ENCODE measurements at regions not wholly inside any gene's neighbourhood (a gene's known extent, or its start where the extent isn't known, plus 50 kb on each side); places are given as distances from the start of the nearest gene placed in this dataset.

DNA sequence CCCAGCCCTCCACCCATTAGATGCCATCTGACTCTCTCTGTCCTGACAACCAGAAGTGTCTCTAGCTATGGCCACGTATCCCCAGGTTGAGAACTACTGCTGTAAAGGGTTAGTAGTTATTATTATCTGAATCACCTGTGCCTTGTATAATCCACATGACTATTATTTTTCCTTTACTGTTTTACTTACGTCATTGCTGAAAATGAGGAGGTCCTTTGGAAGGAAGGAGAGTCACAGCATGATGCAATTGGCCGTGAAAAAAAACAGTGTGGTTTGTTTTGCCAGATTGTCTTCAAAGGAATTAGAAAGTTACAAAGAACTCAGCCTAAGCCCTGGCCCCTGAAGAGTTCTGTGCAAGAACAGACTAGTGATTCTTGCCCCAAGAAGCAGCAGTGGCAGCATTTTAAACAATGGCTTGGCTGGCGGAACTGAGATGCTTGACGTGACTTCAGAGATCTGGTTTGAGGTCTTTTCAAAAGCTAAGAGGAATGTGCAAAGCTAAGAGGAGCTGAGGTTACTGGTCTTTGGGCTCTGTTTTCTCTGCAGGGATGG lies 413.3 kb upstream of the EEF2KMT start (continued):
- TF ChIP-seq, protein P1, sequence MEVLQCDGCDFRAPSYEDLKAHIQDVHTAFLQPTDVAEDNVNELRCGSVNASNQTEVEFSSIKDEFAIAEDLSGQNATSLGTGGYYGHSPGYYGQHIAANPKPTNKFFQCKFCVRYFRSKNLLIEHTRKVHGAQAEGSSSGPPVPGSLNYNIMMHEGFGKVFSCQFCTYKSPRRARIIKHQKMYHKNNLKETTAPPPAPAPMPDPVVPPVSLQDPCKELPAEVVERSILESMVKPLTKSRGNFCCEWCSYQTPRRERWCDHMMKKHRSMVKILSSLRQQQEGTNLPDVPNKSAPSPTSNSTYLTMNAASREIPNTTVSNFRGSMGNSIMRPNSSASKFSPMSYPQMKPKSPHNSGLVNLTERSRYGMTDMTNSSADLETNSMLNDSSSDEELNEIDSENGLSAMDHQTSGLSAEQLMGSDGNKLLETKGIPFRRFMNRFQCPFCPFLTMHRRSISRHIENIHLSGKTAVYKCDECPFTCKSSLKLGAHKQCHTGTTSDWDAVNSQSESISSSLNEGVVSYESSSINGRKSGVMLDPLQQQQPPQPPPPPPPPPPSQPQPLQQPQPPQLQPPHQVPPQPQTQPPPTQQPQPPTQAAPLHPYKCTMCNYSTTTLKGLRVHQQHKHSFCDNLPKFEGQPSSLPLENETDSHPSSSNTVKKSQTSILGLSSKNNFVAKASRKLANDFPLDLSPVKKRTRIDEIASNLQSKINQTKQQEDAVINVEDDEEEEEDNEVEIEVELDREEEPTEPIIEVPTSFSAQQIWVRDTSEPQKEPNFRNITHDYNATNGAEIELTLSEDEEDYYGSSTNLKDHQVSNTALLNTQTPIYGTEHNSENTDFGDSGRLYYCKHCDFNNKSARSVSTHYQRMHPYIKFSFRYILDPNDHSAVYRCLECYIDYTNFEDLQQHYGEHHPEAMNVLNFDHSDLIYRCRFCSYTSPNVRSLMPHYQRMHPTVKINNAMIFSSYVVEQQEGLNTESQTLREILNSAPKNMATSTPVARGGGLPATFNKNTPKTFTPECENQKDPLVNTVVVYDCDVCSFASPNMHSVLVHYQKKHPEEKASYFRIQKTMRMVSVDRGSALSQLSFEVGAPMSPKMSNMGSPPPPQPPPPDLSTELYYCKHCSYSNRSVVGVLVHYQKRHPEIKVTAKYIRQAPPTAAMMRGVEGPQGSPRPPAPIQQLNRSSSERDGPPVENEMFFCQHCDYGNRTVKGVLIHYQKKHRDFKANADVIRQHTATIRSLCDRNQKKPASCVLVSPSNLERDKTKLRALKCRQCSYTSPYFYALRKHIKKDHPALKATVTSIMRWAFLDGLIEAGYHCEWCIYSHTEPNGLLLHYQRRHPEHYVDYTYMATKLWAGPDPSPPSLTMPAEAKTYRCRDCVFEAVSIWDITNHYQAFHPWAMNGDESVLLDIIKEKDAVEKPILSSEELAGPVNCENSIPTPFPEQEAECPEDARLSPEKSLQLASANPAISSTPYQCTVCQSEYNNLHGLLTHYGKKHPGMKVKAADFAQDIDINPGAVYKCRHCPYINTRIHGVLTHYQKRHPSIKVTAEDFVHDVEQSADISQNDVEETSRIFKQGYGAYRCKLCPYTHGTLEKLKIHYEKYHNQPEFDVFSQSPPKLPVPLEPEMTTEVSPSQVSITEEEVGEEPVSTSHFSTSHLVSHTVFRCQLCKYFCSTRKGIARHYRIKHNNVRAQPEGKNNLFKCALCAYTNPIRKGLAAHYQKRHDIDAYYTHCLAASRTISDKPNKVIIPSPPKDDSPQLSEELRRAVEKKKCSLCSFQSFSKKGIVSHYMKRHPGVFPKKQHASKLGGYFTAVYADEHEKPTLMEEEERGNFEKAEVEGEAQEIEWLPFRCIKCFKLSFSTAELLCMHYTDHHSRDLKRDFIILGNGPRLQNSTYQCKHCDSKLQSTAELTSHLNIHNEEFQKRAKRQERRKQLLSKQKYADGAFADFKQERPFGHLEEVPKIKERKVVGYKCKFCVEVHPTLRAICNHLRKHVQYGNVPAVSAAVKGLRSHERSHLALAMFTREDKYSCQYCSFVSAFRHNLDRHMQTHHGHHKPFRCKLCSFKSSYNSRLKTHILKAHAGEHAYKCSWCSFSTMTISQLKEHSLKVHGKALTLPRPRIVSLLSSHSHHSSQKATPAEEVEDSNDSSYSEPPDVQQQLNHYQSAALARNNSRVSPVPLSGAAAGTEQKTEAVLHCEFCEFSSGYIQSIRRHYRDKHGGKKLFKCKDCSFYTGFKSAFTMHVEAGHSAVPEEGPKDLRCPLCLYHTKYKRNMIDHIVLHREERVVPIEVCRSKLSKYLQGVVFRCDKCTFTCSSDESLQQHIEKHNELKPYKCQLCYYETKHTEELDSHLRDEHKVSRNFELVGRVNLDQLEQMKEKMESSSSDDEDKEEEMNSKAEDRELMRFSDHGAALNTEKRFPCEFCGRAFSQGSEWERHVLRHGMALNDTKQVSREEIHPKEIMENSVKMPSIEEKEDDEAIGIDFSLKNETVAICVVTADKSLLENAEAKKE (CRISPR knock-in tag; IDR thresholded peaks at IDR 0.05), result no peak
- no peak for TF ChIP-seq CREB1 (CRISPR knock-in tag; IDR thresholded peaks at IDR 0.05; ENCODE audit: low read depth)
- no peak for TF ChIP-seq POLR2AphosphoS5 (IDR thresholded peaks at IDR 0.05; ENCODE audit: low read depth)
- no peak for TF ChIP-seq EZH2 (IDR thresholded peaks at IDR 0.05; ENCODE audit: low read depth, unreplicated experiment)
- TF ChIP-seq NANOG (IDR thresholded peaks at IDR 0.05; ENCODE audit: borderline replicate concordance), result no peak
- TF ChIP-seq, protein P2, sequence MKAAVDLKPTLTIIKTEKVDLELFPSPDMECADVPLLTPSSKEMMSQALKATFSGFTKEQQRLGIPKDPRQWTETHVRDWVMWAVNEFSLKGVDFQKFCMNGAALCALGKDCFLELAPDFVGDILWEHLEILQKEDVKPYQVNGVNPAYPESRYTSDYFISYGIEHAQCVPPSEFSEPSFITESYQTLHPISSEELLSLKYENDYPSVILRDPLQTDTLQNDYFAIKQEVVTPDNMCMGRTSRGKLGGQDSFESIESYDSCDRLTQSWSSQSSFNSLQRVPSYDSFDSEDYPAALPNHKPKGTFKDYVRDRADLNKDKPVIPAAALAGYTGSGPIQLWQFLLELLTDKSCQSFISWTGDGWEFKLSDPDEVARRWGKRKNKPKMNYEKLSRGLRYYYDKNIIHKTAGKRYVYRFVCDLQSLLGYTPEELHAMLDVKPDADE (IDR thresholded peaks at IDR 0.05), result no peak
- TF ChIP-seq ZNF331 (CRISPR knock-in tag; IDR thresholded peaks at IDR 0.05; ENCODE audit: low read depth), result no peak
- TF ChIP-seq EZH2phosphoT487 (IDR thresholded peaks at IDR 0.05; ENCODE audit: unreplicated experiment), result no peak
- no peak for TF ChIP-seq JUNB (IDR thresholded peaks at IDR 0.05; ENCODE audit: unreplicated experiment)
- TF ChIP-seq ZNF114 (CRISPR knock-in tag; IDR thresholded peaks at IDR 0.05), result no peak
